DOHH2 (cell line): ENCODE measurements at regions not wholly inside any gene's neighbourhood (a gene's known extent, or its start where the extent isn't known, plus 50 kb on each side); places are given as distances from the start of the nearest gene placed in this dataset.

Source experiments
- H3F3A ChIP-seq: fragments of 200-600 bp; sonication (generic), shearing (Covaris generic); 2 replicates; pipeline ENCODE4 v1.6.0; 2016; ENCODE audit warnings: antibody characterized with exemption, mild to moderate bottlenecking; ENCODE audit not compliant: control insufficient read depth, insufficient read depth
- H3K27ac ChIP-seq: fragments of 200-600 bp; sonication (generic); 2 replicates; pipeline ENCODE4 v1.5.1; 2014; ENCODE audit warnings: low read depth, mild to moderate bottlenecking, low read length, moderate library complexity
- H3K27me3 ChIP-seq: fragments of 200-600 bp; sonication (generic); 2 replicates; pipeline ENCODE4 v1.6.1; 2014; ENCODE audit warnings: mild to moderate bottlenecking, low read length, mixed read lengths; ENCODE audit not compliant: control insufficient read depth
- H3K36me3 ChIP-seq: fragments of 200-600 bp; sonication (generic); 2 replicates; pipeline ENCODE4 v1.6.1; 2014; ENCODE audit warnings: mild to moderate bottlenecking, low read length, moderate library complexity, mixed read lengths; ENCODE audit not compliant: control insufficient read depth
- H3K4me1 ChIP-seq: fragments of 200-600 bp; sonication (generic); 2 replicates; pipeline ENCODE4 v1.6.1; 2014; ENCODE audit warnings: mild to moderate bottlenecking, low read length, mixed read lengths; ENCODE audit not compliant: control insufficient read depth
- H3K4me2 ChIP-seq: fragments of 200-600 bp; sonication (generic); 2 replicates; pipeline ENCODE4 v1.6.0; 2014; ENCODE audit warnings: mild to moderate bottlenecking, low read length, moderate library complexity
- H3K4me3 ChIP-seq: fragments of 200-600 bp; sonication (generic); 2 replicates; pipeline ENCODE4 v1.5.1; 2014; ENCODE audit warnings: mild to moderate bottlenecking, low read length, mixed read lengths
- H3K79me2 ChIP-seq: fragments of 200-600 bp; sonication (generic); 2 replicates; pipeline ENCODE4 v1.6.1; 2014; ENCODE audit warnings: mild to moderate bottlenecking, low read length, mixed read lengths; ENCODE audit not compliant: control insufficient read depth
- H3K9me2 ChIP-seq: fragments of 200-600 bp; sonication (generic); replicated peaks from 2 replicates; pipeline ENCODE4 v1.6.1; 2014; ENCODE audit warnings: mild to moderate bottlenecking, low read length, mixed read lengths; ENCODE audit not compliant: control insufficient read depth
- H3K9me3 ChIP-seq: fragments of 200-600 bp; sonication (generic); 2 replicates; pipeline ENCODE4 v1.6.1; 2014; ENCODE audit warnings: antibody characterized with exemption, low read length, mixed read lengths; ENCODE audit not compliant: control insufficient read depth, insufficient read depth
- H4K20me1 ChIP-seq: fragments of 200-600 bp; sonication (generic); 2 replicates; pipeline ENCODE4 v1.6.0; 2014; ENCODE audit warnings: low read depth, mild to moderate bottlenecking, antibody characterized with exemption, low read length, moderate library complexity; ENCODE audit not compliant: control insufficient read depth, insufficient read depth
- EZH2phosphoT487 ChIP-seq: fragments of 200-600 bp; sonication (generic); IDR thresholded peaks from 2 replicates; pipeline ENCODE4 v1.6.1; 2017; ENCODE audit warnings: borderline replicate concordance, mild to moderate bottlenecking, antibody characterized with exemption, low read length, moderate library complexity, mixed read lengths
- TF ChIP-seq, protein P1 (sequence below): fragments of 200-600 bp; sonication (generic); IDR thresholded peaks from one replicate; pipeline ENCODE4 v1.5.1; 2014; ENCODE audit warnings: antibody characterized with exemption, mild to moderate bottlenecking, low read depth, low read length; ENCODE audit not compliant: poor library complexity, severe bottlenecking

DNA sequence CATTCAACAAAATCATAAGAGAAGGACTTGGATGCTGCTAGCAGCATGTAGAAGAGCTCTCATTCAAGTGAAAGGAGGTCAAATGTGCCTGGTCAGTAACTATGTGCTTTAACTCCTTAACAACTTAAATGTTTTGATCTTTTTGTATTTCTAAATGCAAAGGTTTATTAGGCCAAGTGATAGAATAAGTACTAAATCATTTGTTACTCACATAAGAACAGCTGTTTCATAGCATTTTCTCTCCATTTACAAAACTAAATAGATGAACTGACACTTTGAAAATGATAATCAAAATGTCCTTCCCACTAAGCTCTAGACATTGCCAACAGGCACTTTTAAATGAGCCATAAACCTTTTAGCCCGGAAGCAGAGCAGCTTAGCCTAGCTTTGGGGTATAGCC, 254.3 kb upstream of the PRMT6 start:
- Histone ChIP-seq H3K4me1 (no peaks in the 10 kb centered on the region), H3K27ac (no peak overlapping the region), H3K79me2 (no peaks in the 10 kb centered on the region), H3K9me2 (no peaks in the 10 kb centered on the region), H4K20me1 (no peaks in the 10 kb centered on the region), H3K27me3 (no peaks in the 10 kb centered on the region), H3K4me3 (no peak overlapping the region), H3F3A (no peaks in the 10 kb centered on the region), H3K36me3 (no peaks in the 10 kb centered on the region), H3K9me3 (no peaks in the 10 kb centered on the region), H3K4me2 (no peak overlapping the region)
- TF ChIP-seq, protein P1, sequence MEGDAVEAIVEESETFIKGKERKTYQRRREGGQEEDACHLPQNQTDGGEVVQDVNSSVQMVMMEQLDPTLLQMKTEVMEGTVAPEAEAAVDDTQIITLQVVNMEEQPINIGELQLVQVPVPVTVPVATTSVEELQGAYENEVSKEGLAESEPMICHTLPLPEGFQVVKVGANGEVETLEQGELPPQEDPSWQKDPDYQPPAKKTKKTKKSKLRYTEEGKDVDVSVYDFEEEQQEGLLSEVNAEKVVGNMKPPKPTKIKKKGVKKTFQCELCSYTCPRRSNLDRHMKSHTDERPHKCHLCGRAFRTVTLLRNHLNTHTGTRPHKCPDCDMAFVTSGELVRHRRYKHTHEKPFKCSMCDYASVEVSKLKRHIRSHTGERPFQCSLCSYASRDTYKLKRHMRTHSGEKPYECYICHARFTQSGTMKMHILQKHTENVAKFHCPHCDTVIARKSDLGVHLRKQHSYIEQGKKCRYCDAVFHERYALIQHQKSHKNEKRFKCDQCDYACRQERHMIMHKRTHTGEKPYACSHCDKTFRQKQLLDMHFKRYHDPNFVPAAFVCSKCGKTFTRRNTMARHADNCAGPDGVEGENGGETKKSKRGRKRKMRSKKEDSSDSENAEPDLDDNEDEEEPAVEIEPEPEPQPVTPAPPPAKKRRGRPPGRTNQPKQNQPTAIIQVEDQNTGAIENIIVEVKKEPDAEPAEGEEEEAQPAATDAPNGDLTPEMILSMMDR: no peak
- no peak for TF ChIP-seq EZH2phosphoT487

DNA sequence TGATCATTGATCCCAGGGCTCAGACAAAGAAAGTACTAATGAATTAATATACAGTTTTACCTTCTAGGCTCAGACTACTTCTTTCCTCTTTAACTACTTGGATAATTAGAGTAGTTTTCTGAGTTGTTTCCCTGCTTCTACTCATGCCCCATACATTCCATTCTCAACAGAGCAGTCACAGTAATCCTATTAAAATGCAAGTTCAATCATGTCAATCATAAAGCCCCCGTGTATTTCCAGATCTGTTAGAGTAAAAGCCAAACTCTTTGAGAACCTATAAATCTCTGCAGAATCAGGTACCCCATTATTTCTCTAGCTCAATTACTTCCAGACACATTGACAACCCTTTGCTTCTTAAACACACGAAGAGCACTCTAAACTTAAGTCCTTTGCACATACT, 242.1 kb upstream of the PRMT6 start:
- H3K27me3 ChIP-seq: no peaks in the 10 kb centered on the region
- TF ChIP-seq, protein P1: no peak
- no peak for TF ChIP-seq EZH2phosphoT487
- H3K79me2 ChIP-seq: no peaks in the 10 kb centered on the region
- no peaks in the 10 kb centered on the region for H3K9me2 ChIP-seq
- no peaks in the 10 kb centered on the region for H4K20me1 ChIP-seq
- no peaks in the 10 kb centered on the region for H3K36me3 ChIP-seq
- no peaks in the 10 kb centered on the region for H3F3A ChIP-seq
- H3K27ac ChIP-seq: no peak overlapping the region
- no peaks in the 10 kb centered on the region for H3K9me3 ChIP-seq
- no peaks in the 10 kb centered on the region for H3K4me1 ChIP-seq
- no peak overlapping the region for H3K4me3 ChIP-seq
- H3K4me2 ChIP-seq: no peak overlapping the region

DNA sequence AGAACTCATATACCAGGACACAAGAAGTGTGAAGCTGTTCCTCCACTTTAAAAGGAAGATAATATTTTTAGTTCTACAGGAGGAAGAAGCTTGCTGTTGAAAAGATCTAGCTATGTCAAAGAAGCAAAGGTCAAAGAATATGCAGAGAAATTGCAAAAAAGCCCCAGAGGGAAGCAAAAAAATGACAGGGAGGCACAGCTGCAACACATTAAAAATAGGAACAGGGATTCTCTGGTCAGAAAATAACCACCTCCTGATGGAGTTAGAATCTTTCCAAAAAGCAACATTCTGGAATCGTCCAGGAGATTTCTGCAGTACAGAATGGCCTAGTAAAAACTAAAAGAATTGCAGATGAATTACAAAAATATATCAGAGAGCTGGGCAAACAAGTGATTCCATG, 238.9 kb upstream of the PRMT6 start:
- H3K27ac ChIP-seq: no peak overlapping the region
- TF ChIP-seq EZH2phosphoT487: no peak
- TF ChIP-seq, protein P1: no peak
- H3K9me3 ChIP-seq: no peaks in the 10 kb centered on the region
- H3K4me3 ChIP-seq: no peak overlapping the region
- H4K20me1 ChIP-seq: no peaks in the 10 kb centered on the region
- H3F3A ChIP-seq: no peaks in the 10 kb centered on the region
- no peaks in the 10 kb centered on the region for H3K9me2 ChIP-seq
- no peaks in the 10 kb centered on the region for H3K36me3 ChIP-seq
- no peaks in the 10 kb centered on the region for H3K27me3 ChIP-seq
- H3K4me2 ChIP-seq: no peak overlapping the region
- no peaks in the 10 kb centered on the region for H3K4me1 ChIP-seq
- no peaks in the 10 kb centered on the region for H3K79me2 ChIP-seq

DNA sequence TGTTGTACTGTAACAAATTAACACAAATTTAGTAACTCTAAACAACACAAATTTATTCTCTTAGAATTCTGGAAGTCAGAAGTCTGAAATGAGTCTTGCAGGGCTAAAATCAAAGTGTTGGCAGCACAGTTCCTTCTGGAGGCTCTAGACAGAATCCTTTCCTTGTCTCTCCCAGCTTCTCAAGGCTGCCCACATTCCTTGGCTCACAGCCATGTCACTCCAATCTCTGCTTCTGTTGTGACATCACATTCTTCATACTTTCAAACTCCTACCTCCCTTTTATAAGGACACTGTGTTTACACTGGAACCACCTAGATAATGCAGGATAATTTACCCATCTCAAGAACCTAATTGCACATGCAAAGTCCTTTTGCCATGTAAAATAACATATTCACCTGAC, 225.0 kb upstream of the PRMT6 start:
- no peaks in the 10 kb centered on the region for H3K9me3 ChIP-seq
- TF ChIP-seq EZH2phosphoT487: no peak
- TF ChIP-seq, protein P1: no peak
- H3K4me1 ChIP-seq: no peaks in the 10 kb centered on the region
- no peaks in the 10 kb centered on the region for H4K20me1 ChIP-seq
- H3F3A ChIP-seq: no peaks in the 10 kb centered on the region
- H3K79me2 ChIP-seq: no peaks in the 10 kb centered on the region
- no peak overlapping the region for H3K4me3 ChIP-seq
- H3K27me3 ChIP-seq: no peaks in the 10 kb centered on the region
- H3K36me3 ChIP-seq: no peaks in the 10 kb centered on the region
- no peak overlapping the region for H3K4me2 ChIP-seq
- no peak overlapping the region for H3K27ac ChIP-seq
- no peaks in the 10 kb centered on the region for H3K9me2 ChIP-seq
